ENCODE measurements at regions not wholly inside any gene's neighbourhood (a gene's known extent, or its start where the extent isn't known, plus 50 kb on each side); places are given as distances from the start of the nearest gene placed in this dataset.

DNA sequence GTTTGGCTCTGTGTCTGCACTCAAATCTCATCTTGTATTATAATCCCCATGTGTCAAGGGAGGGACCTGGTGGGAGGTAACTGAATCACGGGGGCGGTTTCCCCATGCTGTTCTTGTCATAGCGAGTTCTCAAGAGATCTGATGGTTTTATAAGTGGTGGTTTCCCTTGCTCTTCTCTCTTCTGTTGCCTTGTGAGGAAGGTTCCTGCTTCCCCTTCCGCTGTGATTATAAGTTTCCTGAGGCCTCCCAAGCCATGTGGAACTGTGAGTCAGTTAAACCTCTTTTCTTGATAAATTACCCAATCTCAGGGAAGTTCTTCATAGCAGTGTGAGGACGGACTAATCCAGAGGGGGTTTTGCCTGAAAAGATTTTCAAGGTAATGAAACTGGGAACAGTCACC lies 245.4 kb downstream of the GALR1 start:
- TF ChIP-seq, protein P1, sequence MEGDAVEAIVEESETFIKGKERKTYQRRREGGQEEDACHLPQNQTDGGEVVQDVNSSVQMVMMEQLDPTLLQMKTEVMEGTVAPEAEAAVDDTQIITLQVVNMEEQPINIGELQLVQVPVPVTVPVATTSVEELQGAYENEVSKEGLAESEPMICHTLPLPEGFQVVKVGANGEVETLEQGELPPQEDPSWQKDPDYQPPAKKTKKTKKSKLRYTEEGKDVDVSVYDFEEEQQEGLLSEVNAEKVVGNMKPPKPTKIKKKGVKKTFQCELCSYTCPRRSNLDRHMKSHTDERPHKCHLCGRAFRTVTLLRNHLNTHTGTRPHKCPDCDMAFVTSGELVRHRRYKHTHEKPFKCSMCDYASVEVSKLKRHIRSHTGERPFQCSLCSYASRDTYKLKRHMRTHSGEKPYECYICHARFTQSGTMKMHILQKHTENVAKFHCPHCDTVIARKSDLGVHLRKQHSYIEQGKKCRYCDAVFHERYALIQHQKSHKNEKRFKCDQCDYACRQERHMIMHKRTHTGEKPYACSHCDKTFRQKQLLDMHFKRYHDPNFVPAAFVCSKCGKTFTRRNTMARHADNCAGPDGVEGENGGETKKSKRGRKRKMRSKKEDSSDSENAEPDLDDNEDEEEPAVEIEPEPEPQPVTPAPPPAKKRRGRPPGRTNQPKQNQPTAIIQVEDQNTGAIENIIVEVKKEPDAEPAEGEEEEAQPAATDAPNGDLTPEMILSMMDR (CRISPR knock-in tag; IDR thresholded peaks at IDR 0.05) = no peak
- TF ChIP-seq, protein P2, sequence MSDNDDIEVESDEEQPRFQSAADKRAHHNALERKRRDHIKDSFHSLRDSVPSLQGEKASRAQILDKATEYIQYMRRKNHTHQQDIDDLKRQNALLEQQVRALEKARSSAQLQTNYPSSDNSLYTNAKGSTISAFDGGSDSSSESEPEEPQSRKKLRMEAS (IDR thresholded peaks at IDR 0.05) = no peak
- TF ChIP-seq, protein P3, sequence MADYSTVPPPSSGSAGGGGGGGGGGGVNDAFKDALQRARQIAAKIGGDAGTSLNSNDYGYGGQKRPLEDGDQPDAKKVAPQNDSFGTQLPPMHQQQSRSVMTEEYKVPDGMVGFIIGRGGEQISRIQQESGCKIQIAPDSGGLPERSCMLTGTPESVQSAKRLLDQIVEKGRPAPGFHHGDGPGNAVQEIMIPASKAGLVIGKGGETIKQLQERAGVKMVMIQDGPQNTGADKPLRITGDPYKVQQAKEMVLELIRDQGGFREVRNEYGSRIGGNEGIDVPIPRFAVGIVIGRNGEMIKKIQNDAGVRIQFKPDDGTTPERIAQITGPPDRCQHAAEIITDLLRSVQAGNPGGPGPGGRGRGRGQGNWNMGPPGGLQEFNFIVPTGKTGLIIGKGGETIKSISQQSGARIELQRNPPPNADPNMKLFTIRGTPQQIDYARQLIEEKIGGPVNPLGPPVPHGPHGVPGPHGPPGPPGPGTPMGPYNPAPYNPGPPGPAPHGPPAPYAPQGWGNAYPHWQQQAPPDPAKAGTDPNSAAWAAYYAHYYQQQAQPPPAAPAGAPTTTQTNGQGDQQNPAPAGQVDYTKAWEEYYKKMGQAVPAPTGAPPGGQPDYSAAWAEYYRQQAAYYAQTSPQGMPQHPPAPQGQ (CRISPR knock-in tag; IDR thresholded peaks at IDR 0.05; ENCODE audit: borderline replicate concordance) = no peak
- TF ChIP-seq ZNF546 (CRISPR knock-in tag; conservative IDR thresholded peaks at IDR 0.05) (no peak), ZNF747 (CRISPR knock-in tag; IDR thresholded peaks at IDR 0.05; ENCODE audit: borderline replicate concordance) (no peak), POLR2AphosphoS5 (IDR thresholded peaks at IDR 0.05; ENCODE audit: low read depth, low read length) (no peak)
- TF ChIP-seq, protein P4, sequence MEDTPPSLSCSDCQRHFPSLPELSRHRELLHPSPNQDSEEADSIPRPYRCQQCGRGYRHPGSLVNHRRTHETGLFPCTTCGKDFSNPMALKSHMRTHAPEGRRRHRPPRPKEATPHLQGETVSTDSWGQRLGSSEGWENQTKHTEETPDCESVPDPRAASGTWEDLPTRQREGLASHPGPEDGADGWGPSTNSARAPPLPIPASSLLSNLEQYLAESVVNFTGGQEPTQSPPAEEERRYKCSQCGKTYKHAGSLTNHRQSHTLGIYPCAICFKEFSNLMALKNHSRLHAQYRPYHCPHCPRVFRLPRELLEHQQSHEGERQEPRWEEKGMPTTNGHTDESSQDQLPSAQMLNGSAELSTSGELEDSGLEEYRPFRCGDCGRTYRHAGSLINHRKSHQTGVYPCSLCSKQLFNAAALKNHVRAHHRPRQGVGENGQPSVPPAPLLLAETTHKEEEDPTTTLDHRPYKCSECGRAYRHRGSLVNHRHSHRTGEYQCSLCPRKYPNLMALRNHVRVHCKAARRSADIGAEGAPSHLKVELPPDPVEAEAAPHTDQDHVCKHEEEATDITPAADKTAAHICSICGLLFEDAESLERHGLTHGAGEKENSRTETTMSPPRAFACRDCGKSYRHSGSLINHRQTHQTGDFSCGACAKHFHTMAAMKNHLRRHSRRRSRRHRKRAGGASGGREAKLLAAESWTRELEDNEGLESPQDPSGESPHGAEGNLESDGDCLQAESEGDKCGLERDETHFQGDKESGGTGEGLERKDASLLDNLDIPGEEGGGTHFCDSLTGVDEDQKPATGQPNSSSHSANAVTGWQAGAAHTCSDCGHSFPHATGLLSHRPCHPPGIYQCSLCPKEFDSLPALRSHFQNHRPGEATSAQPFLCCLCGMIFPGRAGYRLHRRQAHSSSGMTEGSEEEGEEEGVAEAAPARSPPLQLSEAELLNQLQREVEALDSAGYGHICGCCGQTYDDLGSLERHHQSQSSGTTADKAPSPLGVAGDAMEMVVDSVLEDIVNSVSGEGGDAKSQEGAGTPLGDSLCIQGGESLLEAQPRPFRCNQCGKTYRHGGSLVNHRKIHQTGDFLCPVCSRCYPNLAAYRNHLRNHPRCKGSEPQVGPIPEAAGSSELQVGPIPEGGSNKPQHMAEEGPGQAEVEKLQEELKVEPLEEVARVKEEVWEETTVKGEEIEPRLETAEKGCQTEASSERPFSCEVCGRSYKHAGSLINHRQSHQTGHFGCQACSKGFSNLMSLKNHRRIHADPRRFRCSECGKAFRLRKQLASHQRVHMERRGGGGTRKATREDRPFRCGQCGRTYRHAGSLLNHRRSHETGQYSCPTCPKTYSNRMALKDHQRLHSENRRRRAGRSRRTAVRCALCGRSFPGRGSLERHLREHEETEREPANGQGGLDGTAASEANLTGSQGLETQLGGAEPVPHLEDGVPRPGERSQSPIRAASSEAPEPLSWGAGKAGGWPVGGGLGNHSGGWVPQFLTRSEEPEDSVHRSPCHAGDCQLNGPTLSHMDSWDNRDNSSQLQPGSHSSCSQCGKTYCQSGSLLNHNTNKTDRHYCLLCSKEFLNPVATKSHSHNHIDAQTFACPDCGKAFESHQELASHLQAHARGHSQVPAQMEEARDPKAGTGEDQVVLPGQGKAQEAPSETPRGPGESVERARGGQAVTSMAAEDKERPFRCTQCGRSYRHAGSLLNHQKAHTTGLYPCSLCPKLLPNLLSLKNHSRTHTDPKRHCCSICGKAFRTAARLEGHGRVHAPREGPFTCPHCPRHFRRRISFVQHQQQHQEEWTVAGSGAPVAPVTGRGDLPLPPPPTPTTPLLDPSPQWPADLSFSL (CRISPR knock-in tag; IDR thresholded peaks at IDR 0.05) = no peak

All from HepG2 (cell line).